ENCODE measurements at regions not wholly inside any gene's neighbourhood (a gene's known extent, or its start where the extent isn't known, plus 50 kb on each side); places are given as distances from the start of the nearest gene placed in this dataset.

DNA sequence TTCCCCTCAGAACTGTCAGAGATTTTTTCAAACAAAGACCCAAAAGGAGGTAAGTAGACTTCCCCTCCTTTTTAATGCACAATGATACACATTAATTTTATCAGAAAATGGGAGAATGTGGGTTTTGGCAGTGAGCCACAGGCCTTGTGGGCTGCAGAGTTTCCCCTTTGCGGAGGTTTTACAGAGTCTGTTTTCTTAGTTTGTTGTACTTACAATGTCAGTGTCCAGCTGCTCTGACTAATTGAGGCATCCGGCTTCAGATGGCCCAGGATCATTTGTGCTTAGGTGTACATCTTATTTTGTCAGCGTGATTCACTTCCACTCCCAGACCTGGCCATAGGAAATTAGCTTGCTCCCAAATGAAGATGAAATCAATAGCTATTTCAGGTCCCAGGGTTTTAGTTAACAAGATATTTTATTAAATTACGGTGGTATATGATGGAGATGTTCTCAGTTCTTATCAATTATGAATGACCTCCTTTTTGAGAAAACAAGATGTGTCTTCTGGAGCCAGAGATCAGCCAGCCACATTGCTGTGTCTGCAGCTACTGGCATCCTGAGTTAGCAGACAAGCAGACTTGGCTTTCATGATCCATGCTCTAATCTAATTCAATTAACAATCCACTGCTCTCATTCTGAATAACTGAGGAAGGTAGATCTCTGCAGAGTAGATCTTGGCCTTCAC, 1086.6 kb upstream of the SORCS1 start:
- Mint-ChIP-seq H3K4me3 (no peak overlapping the region), H3K9me3 (peaks cover 10% of the 10 kb centered on the region), H3K36me3 (no peaks in the 10 kb centered on the region), H3K27ac (no peak overlapping the region), H3K4me1 (ENCODE audit: unreplicated experiment) (peaks cover 5% of the 10 kb centered on the region), H3K27me3 (no peaks in the 10 kb centered on the region)
- no peak for DNase-seq (ENCODE audit: extremely low spot score, unreplicated experiment)
- TF ChIP-seq, protein P1, sequence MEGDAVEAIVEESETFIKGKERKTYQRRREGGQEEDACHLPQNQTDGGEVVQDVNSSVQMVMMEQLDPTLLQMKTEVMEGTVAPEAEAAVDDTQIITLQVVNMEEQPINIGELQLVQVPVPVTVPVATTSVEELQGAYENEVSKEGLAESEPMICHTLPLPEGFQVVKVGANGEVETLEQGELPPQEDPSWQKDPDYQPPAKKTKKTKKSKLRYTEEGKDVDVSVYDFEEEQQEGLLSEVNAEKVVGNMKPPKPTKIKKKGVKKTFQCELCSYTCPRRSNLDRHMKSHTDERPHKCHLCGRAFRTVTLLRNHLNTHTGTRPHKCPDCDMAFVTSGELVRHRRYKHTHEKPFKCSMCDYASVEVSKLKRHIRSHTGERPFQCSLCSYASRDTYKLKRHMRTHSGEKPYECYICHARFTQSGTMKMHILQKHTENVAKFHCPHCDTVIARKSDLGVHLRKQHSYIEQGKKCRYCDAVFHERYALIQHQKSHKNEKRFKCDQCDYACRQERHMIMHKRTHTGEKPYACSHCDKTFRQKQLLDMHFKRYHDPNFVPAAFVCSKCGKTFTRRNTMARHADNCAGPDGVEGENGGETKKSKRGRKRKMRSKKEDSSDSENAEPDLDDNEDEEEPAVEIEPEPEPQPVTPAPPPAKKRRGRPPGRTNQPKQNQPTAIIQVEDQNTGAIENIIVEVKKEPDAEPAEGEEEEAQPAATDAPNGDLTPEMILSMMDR (conservative IDR thresholded peaks at IDR 0.05), result no peak

DNA sequence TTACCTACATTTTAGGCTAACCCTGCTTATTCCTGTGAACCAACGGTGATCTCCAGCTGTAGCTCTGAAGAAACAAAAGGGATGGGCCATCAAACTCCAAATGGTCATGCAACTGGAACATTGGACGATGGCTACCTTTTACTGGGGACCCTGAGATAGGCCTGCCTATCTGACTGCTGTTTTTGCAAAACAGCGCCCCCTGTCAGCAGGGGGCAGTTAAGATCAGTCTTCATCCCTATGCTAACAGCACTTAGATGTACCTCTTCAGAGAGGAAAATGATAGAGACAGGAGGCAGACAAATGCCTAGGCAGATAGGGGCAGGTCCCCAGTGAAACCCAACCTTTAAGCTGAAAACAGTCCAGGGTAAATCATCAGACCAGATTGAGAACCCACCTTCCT, 1085.4 kb upstream of the SORCS1 start:
- Mint-ChIP-seq H3K4me1 (ENCODE audit: unreplicated experiment) (peaks cover 5% of the 10 kb centered on the region), H3K4me3 (no peak overlapping the region), H3K9me3 (peaks cover 10% of the 10 kb centered on the region), H3K27ac (no peak overlapping the region), H3K36me3 (no peaks in the 10 kb centered on the region), H3K27me3 (no peaks in the 10 kb centered on the region)
- TF ChIP-seq, protein P1 (conservative IDR thresholded peaks at IDR 0.05), result no peak
- no peak for DNase-seq (ENCODE audit: extremely low spot score, unreplicated experiment)

- H3K9me3 Mint-ChIP-seq, result peaks cover 14% of the 10 kb centered on the region
- TF ChIP-seq, protein P1 (conservative IDR thresholded peaks at IDR 0.05), result no peak
- no peaks in the 10 kb centered on the region for H3K4me1 Mint-ChIP-seq (ENCODE audit: unreplicated experiment)
- no peaks in the 10 kb centered on the region for H3K27me3 Mint-ChIP-seq
- no peak overlapping the region for H3K4me3 Mint-ChIP-seq
- no peaks in the 10 kb centered on the region for H3K36me3 Mint-ChIP-seq
- DNase-seq (ENCODE audit: extremely low spot score, unreplicated experiment), result no peak
- H3K27ac Mint-ChIP-seq, result no peak overlapping the region
Observed at GRCh38 chr10:108244443-108245228, 1080.1 kb upstream of the SORCS1 start.

DNA sequence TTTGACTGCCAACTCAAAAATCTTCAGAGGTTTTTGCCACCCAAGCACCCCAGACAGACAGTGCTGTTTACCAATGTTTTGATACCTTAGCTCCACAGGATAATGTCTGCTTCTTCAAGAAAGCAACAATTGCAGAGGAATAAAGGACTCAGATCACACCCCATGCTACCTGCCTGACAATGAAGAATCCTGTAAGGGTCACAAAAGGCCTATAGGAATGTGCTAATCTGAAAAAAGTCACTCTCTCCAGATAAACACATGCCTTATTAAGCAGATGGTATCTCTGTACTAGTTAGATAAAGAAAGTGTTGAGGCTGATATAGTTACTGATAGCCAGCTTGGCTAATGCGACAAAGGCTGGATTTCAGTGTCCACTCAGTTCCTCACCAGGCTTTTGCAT, 1076.7 kb upstream of the SORCS1 start:
- H3K9me3 Mint-ChIP-seq, result peaks cover 4% of the 10 kb centered on the region
- DNase-seq (ENCODE audit: extremely low spot score, unreplicated experiment), result no peak
- TF ChIP-seq, protein P1 (conservative IDR thresholded peaks at IDR 0.05), result no peak
- no peaks in the 10 kb centered on the region for H3K4me1 Mint-ChIP-seq (ENCODE audit: unreplicated experiment)
- H3K27me3 Mint-ChIP-seq, result no peaks in the 10 kb centered on the region
- H3K27ac Mint-ChIP-seq, result no peak overlapping the region
- no peaks in the 10 kb centered on the region for H3K36me3 Mint-ChIP-seq
- no peak overlapping the region for H3K4me3 Mint-ChIP-seq

DNA sequence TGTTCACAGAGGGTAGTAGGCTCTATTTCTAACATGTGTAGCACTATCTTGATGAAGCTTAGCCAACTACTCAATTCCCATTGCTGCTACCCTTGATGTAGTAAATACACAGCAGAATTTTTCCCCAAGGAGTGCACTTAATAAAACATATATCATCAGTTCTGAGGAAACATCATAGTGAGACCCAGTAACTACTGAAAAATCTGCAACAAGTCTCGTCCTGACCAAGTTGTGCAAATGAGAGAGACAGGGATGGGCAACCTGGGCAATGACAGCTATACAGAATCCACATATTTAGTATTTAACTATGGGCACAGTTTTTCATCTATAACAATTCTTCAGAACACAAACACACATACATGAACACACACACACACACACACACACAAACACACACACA, 1073.8 kb upstream of the SORCS1 start:
- Mint-ChIP-seq H3K27ac (no peak overlapping the region), H3K4me3 (no peak overlapping the region), H3K4me1 (ENCODE audit: unreplicated experiment) (no peaks in the 10 kb centered on the region), H3K9me3 (peaks cover 3% of the 10 kb centered on the region), H3K27me3 (no peaks in the 10 kb centered on the region), H3K36me3 (no peaks in the 10 kb centered on the region)
- no peak for DNase-seq (ENCODE audit: extremely low spot score, unreplicated experiment)
- TF ChIP-seq, protein P1 (conservative IDR thresholded peaks at IDR 0.05), result no peak

Measured in type B pancreatic cell (in vitro differentiated cells).